Neural progenitor cell (in vitro differentiated cells): ENCODE measurements at regions not wholly inside any gene's neighbourhood (a gene's known extent, or its start where the extent isn't known, plus 50 kb on each side); places are given as distances from the start of the nearest gene placed in this dataset.

Experiments
- CTCF ChIP-seq: fragments of 200-600 bp; sonication (generic); IDR thresholded peaks from 2 replicates; pipeline ENCODE4 v1.5.1; 2017; ENCODE audit warnings: antibody characterized with exemption, mild to moderate bottlenecking
- EZH2 ChIP-seq: fragments of 200-600 bp; sonication (generic); IDR thresholded peaks from 2 replicates; pipeline ENCODE4 v1.6.1; 2017; ENCODE audit warnings: antibody characterized with exemption, mild to moderate bottlenecking, moderate library complexity

GRCh38 chr10:61612009-61612408 is 50.7 kb upstream of the CABCOCO1 start:
- no peak for TF ChIP-seq CTCF
- no peak for TF ChIP-seq EZH2
